Panc1 (cell line): ENCODE measurements at regions not wholly inside any gene's neighbourhood (a gene's known extent, or its start where the extent isn't known, plus 50 kb on each side); places are given as distances from the start of the nearest gene placed in this dataset.
A peak's percentile ranks its signal among the peaks of the same experiment; 100 is the strongest.

Experiments used
- ATAC-seq: fragments of 200-7000 bp; cut with Tn5 transposase; 2 replicates; pipeline ENCODE4 v1.9.1; 2020; ENCODE audit warnings: mild to moderate bottlenecking, moderate library complexity
- BruUV-seq: library from RNA; stranded (reverse); fragments of 400-500 nt; replicated peaks from 2 replicates; lab custom pipeline; 2021; lab: Mats Ljungman, UMichigan
- CTCF ChIA-PET: fragments of 300-600 bp; sonication (Branson Sonifier 250); formaldehyde crosslinking; loops from one replicate; lab custom pipeline; 2022; ENCODE audit warnings: antibody characterized with exemption; lab: Charles Lee
- POLR2A ChIA-PET: fragments of 300-600 bp; sonication (Branson Sonifier 250); formaldehyde crosslinking; loops from one replicate; lab custom pipeline; 2022; ENCODE audit warnings: antibody characterized with exemption; lab: Charles Lee
- DNase-seq: peaks from one replicate; pipeline ENCODE4 v3.0.0-alpha.2; 2010; ENCODE audit warnings: low read depth, low spot score
- H3K27ac ChIP-seq: 2 replicates; pipeline ENCODE4 v1.5.1; 2011; ENCODE audit warnings: mild to moderate bottlenecking, low read length, inconsistent platforms
- H3K27me3 ChIP-seq: fragments of 200-500 bp; sonication (Bioruptor generic); 2 replicates; pipeline ENCODE4 v1.6.0; 2014; ENCODE audit warnings: low read length, inconsistent platforms; ENCODE audit not compliant: control insufficient read depth, insufficient read depth
- H3K36me3 ChIP-seq: fragments of 200-500 bp; sonication (Bioruptor generic); 2 replicates; pipeline ENCODE4 v1.5.1; 2014; ENCODE audit warnings: inconsistent platforms, mild to moderate bottlenecking, low read length, moderate library complexity; ENCODE audit not compliant: control insufficient read depth, insufficient read depth
- H3K4me1 ChIP-seq: 2 replicates; pipeline ENCODE4 v1.5.1; 2011; ENCODE audit warnings: inconsistent platforms, mild to moderate bottlenecking, low read length, moderate library complexity; ENCODE audit not compliant: control insufficient read depth, insufficient read depth
- H3K4me3 ChIP-seq, 2 experiments: 2 replicates each; pipeline ENCODE4 v1.5.1; 2011 to 2012; ENCODE audit warnings: low read depth in 2 of 2, low read length in 2 of 2, mild to moderate bottlenecking in 2 of 2, inconsistent platforms in 1 of 2, moderate library complexity in 1 of 2
- H3K9me3 ChIP-seq: fragments of 200-500 bp; sonication (Bioruptor generic); 2 replicates; pipeline ENCODE4 v1.5.1; 2014; ENCODE audit warnings: low read depth, mild to moderate bottlenecking, inconsistent platforms, low read length, moderate library complexity; ENCODE audit not compliant: control insufficient read depth, insufficient read depth
- CTCF ChIP-seq: fragments of 450-650 bp; IDR thresholded peaks from 2 replicates; pipeline ENCODE4 v1.5.1; 2017; ENCODE audit warnings: mild to moderate bottlenecking
- POLR2AphosphoS5 ChIP-seq: IDR thresholded peaks from 2 replicates; pipeline ENCODE4 v1.6.1; 2012; ENCODE audit warnings: mild to moderate bottlenecking, low read depth, low read length, moderate library complexity
- REST ChIP-seq, 2 experiments: IDR thresholded peaks; 2 replicates each; pipeline ENCODE4 v1.6.1; 2011 to 2012; ENCODE audit warnings: low read depth in 2 of 2, control low read depth in 1 of 2, low read length in 1 of 2, mild to moderate bottlenecking in 1 of 2, moderate library complexity in 1 of 2; ENCODE audit not compliant: insufficient read depth in 1 of 2
- SIN3A ChIP-seq: IDR thresholded peaks from 2 replicates; pipeline ENCODE4 v1.6.1; 2012; ENCODE audit warnings: low read depth, mild to moderate bottlenecking, low read length, moderate library complexity, borderline replicate concordance; ENCODE audit not compliant: insufficient read depth
- TCF7L2 ChIP-seq: IDR thresholded peaks from 2 replicates; pipeline ENCODE4 v1.6.1; 2011; ENCODE audit warnings: mild to moderate bottlenecking, low read depth, low read length, inconsistent platforms
- in situ Hi-C: cut with HindIII; loops from 2 replicates; pipeline ENCODE4 v1.10.0; 2016; ENCODE audit warnings: low sequenced_read_pairs, low pct_unique_long_range_greater_than_20kb
- intact Hi-C: fragments of 100-400 bp; cut with micrococcal nuclease; formaldehyde crosslinking; loops from one replicate; pipeline ENCODE4 v1.10.0; 2022; ENCODE audit not compliant: unreplicated experiment

GRCh38 chr17:77316651-77317050 lies 175.9 kb downstream of the SEC14L1 start:
- no TSS peak for BruUV-seq
- Histone ChIP-seq H3K36me3 (peaks cover 2% of the 10 kb centered on the region; the same call in 1 of the 2 replicates), H3K9me3 (no peaks in the 10 kb centered on the region), H3K27ac (peak overlapping the region; percentile 99), H3K4me1 (peaks cover 79% of the 10 kb centered on the region), H3K4me3 (peak overlapping the region in 1 of 2 experiments; percentile 25; a peak in 1 of 4 replicates), H3K27me3 (no peaks in the 10 kb centered on the region)
- ATAC-seq (no peak), DNase-seq (no peak)
- intact Hi-C loops, result loop anchor here (5.0 kb wide), 1 partner anchor 34 kb away; no protein-coding TSS in a partner anchor
- TF ChIP-seq SIN3A, result no peak
- no peak for TF ChIP-seq TCF7L2
- no peak for TF ChIP-seq POLR2AphosphoS5
- TF ChIP-seq CTCF, result no peak
- ChIA-PET CTCF (interaction anchor here (0.7 kb wide), 1 partner anchor 27 kb away, joined by 3 read pairs; no protein-coding TSS in a partner anchor), POLR2A (interaction anchor here (1.2 kb wide), 1 partner anchor 29 kb away, joined by 3 read pairs; no protein-coding TSS in a partner anchor)
- in situ Hi-C loops, result no loop called here

- peaks cover 2% of the 10 kb centered on the region; the same call in 1 of the 2 replicates for H3K36me3 ChIP-seq
- H3K4me3 ChIP-seq, result peak overlapping the region in 1 of 2 experiments; percentile 10; a peak in 1 of 4 replicates
- 0 out of 2 replicates have a peak, but pooled peaks have one; percentile 1 for ATAC-seq
- no peaks in the 10 kb centered on the region for H3K9me3 ChIP-seq
- no peaks in the 10 kb centered on the region for H3K27me3 ChIP-seq
- CTCF ChIA-PET, result interaction anchor here (0.7 kb wide), 1 partner anchor 28 kb away, joined by 3 read pairs; no protein-coding TSS in a partner anchor
- POLR2A ChIA-PET, result interaction anchor here (1.2 kb wide), 1 partner anchor 30 kb away, joined by 3 read pairs; no protein-coding TSS in a partner anchor
- H3K27ac ChIP-seq, result peak overlapping the region; percentile 99
- no peak for DNase-seq
- in situ Hi-C loops, result no loop called here
- intact Hi-C loops, result loop anchor here (5.0 kb wide), 1 partner anchor 35 kb away; no protein-coding TSS in a partner anchor
- TF ChIP-seq CTCF, result no peak
- no peak for TF ChIP-seq REST (IDR thresholded peaks at IDR 0.05; ENCODE audit: insufficient read depth in 1 of 2, low read depth in 2 of 2, low read length in 1 of 2)
- peak; percentile 66 for TF ChIP-seq POLR2AphosphoS5
- no peak for TF ChIP-seq SIN3A
- TF ChIP-seq TCF7L2, result no peak
- H3K4me1 ChIP-seq, result peaks cover 77% of the 10 kb centered on the region
- no TSS peak for BruUV-seq
Measured at GRCh38 chr17:77317091-77317750, 176.5 kb downstream of the SEC14L1 start.
